Keratinocyte (primary cell): ENCODE measurements at regions not wholly inside any gene's neighbourhood (a gene's known extent, or its start where the extent isn't known, plus 50 kb on each side); places are given as distances from the start of the nearest gene placed in this dataset.

Experiments used
- DNase-seq: peaks from one replicate; pipeline ENCODE4 v3.0.0-alpha.2; 2011; ENCODE audit warnings: low read depth, missing footprints, low spot score
- FAIRE-seq: peaks from 2 replicates; lab custom pipeline; 2011; peaks lifted over from hg19 to GRCh38; lab: Jason Lieb, UNC
- H2AFZ ChIP-seq: 2 replicates; pipeline ENCODE4 v1.6.0; 2012; ENCODE audit warnings: low read length, control low read depth, inconsistent platforms; ENCODE audit not compliant: control insufficient read depth
- H3K27ac ChIP-seq: 2 replicates; pipeline ENCODE4 v1.5.1; 2011; ENCODE audit warnings: low read length; ENCODE audit not compliant: control insufficient read depth, insufficient read depth
- H3K27me3 ChIP-seq: 3 replicates; pipeline ENCODE4 v1.6.0; 2011; ENCODE audit warnings: low read length; ENCODE audit not compliant: control insufficient read depth, insufficient read depth; ENCODE audit errors: extremely low read depth
- H3K36me3 ChIP-seq, 2 experiments: 2 replicates in 1 of 2; 3 replicates in 1 of 2; pipeline ENCODE4 v1.5.1; 2011; ENCODE audit warnings: low read length in 2 of 2, mild to moderate bottlenecking in 1 of 2; ENCODE audit not compliant: control insufficient read depth in 2 of 2, insufficient read depth in 2 of 2; ENCODE audit errors: extremely low read depth in 1 of 2
- H3K4me1 ChIP-seq: 3 replicates; pipeline ENCODE4 v1.5.1; 2011; ENCODE audit warnings: low read length; ENCODE audit not compliant: control insufficient read depth, insufficient read depth; ENCODE audit errors: extremely low read depth
- H3K4me2 ChIP-seq: 3 replicates; pipeline ENCODE4 v1.6.0; 2011; ENCODE audit warnings: low read depth, low read length; ENCODE audit not compliant: control insufficient read depth, insufficient read depth; ENCODE audit errors: extremely low read depth
- H3K4me3 ChIP-seq, 3 experiments: fragments of 200-600 bp in 1 of 3; sonication (generic) in 1 of 3; 2 replicates in 2 of 3; 3 replicates in 1 of 3; pipeline ENCODE4 v1.5.1; 2011 to 2016; ENCODE audit warnings: low read length in 3 of 3, mild to moderate bottlenecking in 3 of 3, control low read depth in 2 of 3, inconsistent platforms in 1 of 3, low read depth in 1 of 3, mixed read lengths in 1 of 3, mixed run types in 1 of 3, moderate library complexity in 1 of 3; ENCODE audit not compliant: control insufficient read depth in 2 of 3, insufficient read depth in 2 of 3; ENCODE audit errors: extremely low read depth in 1 of 3
- H3K79me2 ChIP-seq: 2 replicates; pipeline ENCODE4 v1.6.0; 2012; ENCODE audit warnings: low read length; ENCODE audit not compliant: control insufficient read depth, insufficient read depth
- H3K9ac ChIP-seq: 3 replicates; pipeline ENCODE4 v1.6.0; 2011; ENCODE audit warnings: low read length; ENCODE audit not compliant: control insufficient read depth, insufficient read depth; ENCODE audit errors: extremely low read depth
- H3K9me1 ChIP-seq: 3 replicates; pipeline ENCODE4 v1.6.0; 2011; ENCODE audit warnings: low read length; ENCODE audit not compliant: control insufficient read depth, insufficient read depth; ENCODE audit errors: extremely low read depth
- H3K9me3 ChIP-seq: 2 replicates; pipeline ENCODE4 v1.5.1; 2012; ENCODE audit warnings: low read depth, low read length; ENCODE audit not compliant: control insufficient read depth
- H4K20me1 ChIP-seq: 3 replicates; pipeline ENCODE4 v1.6.0; 2011; ENCODE audit warnings: low read length; ENCODE audit not compliant: control insufficient read depth, insufficient read depth; ENCODE audit errors: extremely low read depth
- EZH2 ChIP-seq: IDR thresholded peaks from one replicate; pipeline ENCODE4 v1.6.1; 2012; ENCODE audit warnings: inconsistent platforms, mild to moderate bottlenecking, low read length, moderate library complexity
- dilution Hi-C: fragments of 300-500 bp; cut with MboI; formaldehyde crosslinking; loops from one replicate; pipeline ENCODE4 v1.7.0; 2020; ENCODE audit warnings: low sequenced_read_pairs; ENCODE audit not compliant: extremely low pct_ligation_motif_present
- TF ChIP-seq, protein P1 (sequence below), 3 experiments: IDR thresholded peaks in 1 of 3; conservative IDR thresholded peaks in 1 of 3; optimal IDR thresholded peaks in 1 of 3; 2 replicates in 2 of 3; 3 replicates in 1 of 3; pipeline versions ENCODE3 to v1.5.1; 2011; ENCODE audit warnings: low read length in 3 of 3, mild to moderate bottlenecking in 3 of 3, moderate library complexity in 2 of 3, control low read depth in 1 of 3, inconsistent platforms in 1 of 3; ENCODE audit not compliant: insufficient read depth in 2 of 3; ENCODE audit errors: extremely low read depth in 1 of 3

DNA sequence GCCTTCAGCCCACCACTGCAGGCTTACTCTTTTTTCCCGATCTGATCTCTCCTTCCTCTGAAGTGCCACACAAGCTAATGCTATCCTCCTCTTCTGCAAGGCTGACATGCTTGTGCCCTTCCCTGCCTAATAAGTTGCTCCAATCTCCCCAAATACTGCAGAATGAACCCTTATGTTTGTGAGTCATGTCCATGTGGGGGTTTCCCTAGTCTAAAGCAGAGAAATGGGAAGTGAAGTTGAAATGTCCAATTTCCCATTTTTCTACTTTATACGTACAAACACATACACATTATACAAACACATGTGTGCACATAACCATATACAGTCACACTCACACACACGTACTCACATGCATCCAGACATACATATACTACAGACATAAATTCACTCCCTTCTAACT is 288.1 kb upstream of the CELF4 start:
- Histone ChIP-seq H3K9me3 (no peaks in the 10 kb centered on the region), H3K4me1 (no peaks in the 10 kb centered on the region), H3K79me2 (no peaks in the 10 kb centered on the region), H3K4me2 (no peak overlapping the region), H2AFZ (no peak overlapping the region), H3K4me3 (no peak overlapping the region), H4K20me1 (no peaks in the 10 kb centered on the region), H3K9me1 (no peaks in the 10 kb centered on the region), H3K27me3 (no peaks in the 10 kb centered on the region), H3K36me3 (no peaks in the 10 kb centered on the region), H3K9ac (no peak overlapping the region), H3K27ac (no peak overlapping the region)
- FAIRE-seq, result no peak
- DNase-seq, result no peak
- dilution Hi-C loops, result no loop called here
- TF ChIP-seq EZH2, result no peak
- TF ChIP-seq, protein P1, sequence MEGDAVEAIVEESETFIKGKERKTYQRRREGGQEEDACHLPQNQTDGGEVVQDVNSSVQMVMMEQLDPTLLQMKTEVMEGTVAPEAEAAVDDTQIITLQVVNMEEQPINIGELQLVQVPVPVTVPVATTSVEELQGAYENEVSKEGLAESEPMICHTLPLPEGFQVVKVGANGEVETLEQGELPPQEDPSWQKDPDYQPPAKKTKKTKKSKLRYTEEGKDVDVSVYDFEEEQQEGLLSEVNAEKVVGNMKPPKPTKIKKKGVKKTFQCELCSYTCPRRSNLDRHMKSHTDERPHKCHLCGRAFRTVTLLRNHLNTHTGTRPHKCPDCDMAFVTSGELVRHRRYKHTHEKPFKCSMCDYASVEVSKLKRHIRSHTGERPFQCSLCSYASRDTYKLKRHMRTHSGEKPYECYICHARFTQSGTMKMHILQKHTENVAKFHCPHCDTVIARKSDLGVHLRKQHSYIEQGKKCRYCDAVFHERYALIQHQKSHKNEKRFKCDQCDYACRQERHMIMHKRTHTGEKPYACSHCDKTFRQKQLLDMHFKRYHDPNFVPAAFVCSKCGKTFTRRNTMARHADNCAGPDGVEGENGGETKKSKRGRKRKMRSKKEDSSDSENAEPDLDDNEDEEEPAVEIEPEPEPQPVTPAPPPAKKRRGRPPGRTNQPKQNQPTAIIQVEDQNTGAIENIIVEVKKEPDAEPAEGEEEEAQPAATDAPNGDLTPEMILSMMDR (optimal IDR thresholded peaks at IDR 0.05 in 1 of 3, IDR thresholded peaks at IDR 0.05 in 1 of 3, conservative IDR thresholded peaks at IDR 0.05 in 1 of 3; ENCODE audit: extremely low read depth in 1 of 3, insufficient read depth in 2 of 3, low read length in 3 of 3), result no peak

DNA sequence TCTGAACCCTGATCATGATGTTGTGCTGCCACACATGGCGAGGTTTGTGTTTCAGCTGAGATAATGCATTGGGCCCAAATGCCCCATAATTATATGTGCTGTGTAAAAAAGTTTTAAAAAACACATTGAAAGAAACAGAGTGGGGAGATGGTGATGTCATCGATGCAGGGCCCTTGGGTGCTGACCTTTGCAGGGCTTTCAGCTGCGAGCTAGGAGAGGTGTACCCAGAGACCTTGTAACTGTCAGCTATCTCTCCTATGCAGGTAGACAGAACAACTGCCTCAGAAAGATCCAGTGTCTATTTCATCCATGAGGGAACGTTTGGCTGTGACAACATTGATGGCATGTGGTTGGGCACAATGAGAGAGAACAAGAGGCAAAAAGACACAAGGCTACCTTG is 286.9 kb upstream of the CELF4 start:
- no peak overlapping the region for H3K4me3 ChIP-seq
- no peak overlapping the region for H2AFZ ChIP-seq
- no peaks in the 10 kb centered on the region for H4K20me1 ChIP-seq
- no peaks in the 10 kb centered on the region for H3K27me3 ChIP-seq
- H3K9ac ChIP-seq, result no peak overlapping the region
- no peak for TF ChIP-seq EZH2
- TF ChIP-seq, protein P1 (optimal IDR thresholded peaks at IDR 0.05 in 1 of 3, IDR thresholded peaks at IDR 0.05 in 1 of 3, conservative IDR thresholded peaks at IDR 0.05 in 1 of 3; ENCODE audit: extremely low read depth in 1 of 3, insufficient read depth in 2 of 3, low read length in 3 of 3), result no peak
- H3K9me1 ChIP-seq, result no peaks in the 10 kb centered on the region
- H3K9me3 ChIP-seq, result no peaks in the 10 kb centered on the region
- no peaks in the 10 kb centered on the region for H3K36me3 ChIP-seq
- dilution Hi-C loops, result no loop called here
- H3K27ac ChIP-seq, result no peak overlapping the region
- H3K4me1 ChIP-seq, result no peaks in the 10 kb centered on the region
- H3K4me2 ChIP-seq, result no peak overlapping the region
- DNase-seq (no peak), FAIRE-seq (no peak)
- H3K79me2 ChIP-seq, result no peaks in the 10 kb centered on the region
